Ureter (tissue), 1 donor: ENCODE measurements at regions not wholly inside any gene's neighbourhood (a gene's known extent, or its start where the extent isn't known, plus 50 kb on each side); places are given as distances from the start of the nearest gene placed in this dataset.

Experiments
- DNase-seq: peaks from one replicate; pipeline ENCODE4 v3.0.0-alpha.2; 2020; ENCODE audit warnings: low spot score
- donor health status: DM: yes; HTN: yes; CAD: no.

GRCh38 chr6:2535506-2535905, 215.2 kb downstream of the MYLK4 start:
- DNase-seq, result no peak

GRCh38 chr6:2534406-2535042, 216.2 kb downstream of the MYLK4 start:
- DNase-seq, result no peak

- DNase-seq, result no peak
Observed at GRCh38 chr6:2531426-2532215, 219.1 kb downstream of the MYLK4 start.

- no peak for DNase-seq
Observed at GRCh38 chr6:2529211-2529719, 221.5 kb downstream of the MYLK4 start.

- DNase-seq, result no peak
Observed at GRCh38 chr6:2528156-2528555, 222.6 kb downstream of the MYLK4 start.

- DNase-seq, result no peak
Observed at GRCh38 chr6:2526766-2527165, 224.0 kb downstream of the MYLK4 start.

- no peak for DNase-seq
Observed at GRCh38 chr6:2524090-2524489, 226.6 kb downstream of the MYLK4 start.

GRCh38 chr6:2523061-2523460, 227.7 kb downstream of the MYLK4 start:
- DNase-seq, result no peak

- no peak for DNase-seq
Observed at GRCh38 chr6:2522521-2522920, 228.2 kb downstream of the MYLK4 start.

- DNase-seq, result no peak
Observed at GRCh38 chr6:2517855-2518473, 232.8 kb downstream of the MYLK4 start.

GRCh38 chr6:2517401-2517800, 233.3 kb downstream of the MYLK4 start:
- DNase-seq, result no peak

GRCh38 chr6:2516059-2516458, 234.7 kb downstream of the MYLK4 start:
- DNase-seq, result no peak

- no peak for DNase-seq
Observed at GRCh38 chr6:2514965-2515543, 235.7 kb downstream of the MYLK4 start.

- DNase-seq, result no peak
Observed at GRCh38 chr6:2512802-2513201, 237.9 kb downstream of the MYLK4 start.

- DNase-seq, result no peak
Observed at GRCh38 chr6:2510316-2510715, 240.4 kb downstream of the MYLK4 start.

- DNase-seq, result no peak
Observed at GRCh38 chr6:2509711-2510110, 241.0 kb downstream of the MYLK4 start.

GRCh38 chr6:2508071-2508470, 242.7 kb downstream of the MYLK4 start:
- no peak for DNase-seq

- DNase-seq, result no peak
Observed at GRCh38 chr6:2507521-2508037, 243.1 kb downstream of the MYLK4 start.

- DNase-seq, result no peak
Observed at GRCh38 chr6:2507016-2507415, 243.7 kb downstream of the MYLK4 start.

GRCh38 chr6:2505624-2506023, 245.1 kb downstream of the MYLK4 start:
- no peak for DNase-seq

- DNase-seq, result no peak
Observed at GRCh38 chr6:2504495-2505064, 246.1 kb downstream of the MYLK4 start.
